ENCODE measurements at regions not wholly inside any gene's neighbourhood (a gene's known extent, or its start where the extent isn't known, plus 50 kb on each side); places are given as distances from the start of the nearest gene placed in this dataset.

GRCh38 chr13:62171697-62172096 lies 756.0 kb upstream of the PCDH20 start (continued):
- TF ChIP-seq ZBTB33 (IDR thresholded peaks at IDR 0.05; ENCODE audit: extremely low read depth, insufficient replicate concordance, low read length) (no peak), ATF3 (IDR thresholded peaks at IDR 0.05) (no peak), ZFX (IDR thresholded peaks at IDR 0.05) (no peak), JUND (IDR thresholded peaks at IDR 0.05) (no peak), ZNF274 (IDR thresholded peaks at IDR 0.05; ENCODE audit: low read depth, low read length) (no peak)

DNA sequence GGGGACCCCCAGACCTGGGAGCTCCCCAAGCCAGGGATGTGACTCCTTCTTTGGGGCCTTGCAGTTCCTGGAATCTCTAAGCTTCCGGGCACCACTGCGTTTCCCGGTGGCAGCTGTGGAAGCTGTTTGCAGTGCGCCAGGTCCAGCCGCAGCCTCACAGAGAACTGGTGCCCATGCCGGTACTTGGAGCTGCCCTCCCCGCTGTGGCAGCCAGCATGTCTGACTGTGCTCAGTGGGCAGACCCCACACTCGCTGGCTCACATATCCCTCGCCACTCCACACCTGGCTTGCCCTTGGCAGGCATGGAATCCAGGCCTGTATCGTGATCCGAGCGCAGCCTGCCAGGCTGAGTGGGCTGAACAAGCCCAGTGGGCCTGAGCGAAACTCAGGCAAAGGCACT lies 753.2 kb upstream of the PCDH20 start:
- H2AFZ ChIP-seq (ENCODE audit: low read depth, low read length, poor library complexity, severe bottlenecking), result no peak overlapping the region
- no peaks in the 10 kb centered on the region for H3K9me3 ChIP-seq (ENCODE audit: control insufficient read depth in 1 of 2, insufficient read depth in 1 of 2, low read depth in 1 of 2, low read length in 2 of 2)
- BruUV-seq (replicated peaks), result no TSS peak
- no peak overlapping the region for H3K27ac ChIP-seq (ENCODE audit: low read depth, low read length)
- intact Hi-C loops (cut with micrococcal nuclease), result no loop called here
- ChIA-PET CTCF (no interaction called here), POLR2A (no interaction called here), RAD21 (ENCODE audit: low non-redundant PET in 1 of 2, low total read pairs in 2 of 2, uncharacterized antibody in 2 of 2, unreplicated experiment in 2 of 2) (no interaction called here)
- H3K4me3 ChIP-seq (replicated peaks in 1 of 2; ENCODE audit: low read depth in 1 of 2, low read length in 2 of 2), result no peak overlapping the region
- ATAC-seq, result no peak
- H3K79me2 ChIP-seq (ENCODE audit: insufficient read depth, low read length), result no peaks in the 10 kb centered on the region
- H3K36me3 ChIP-seq (ENCODE audit: control insufficient read depth in 1 of 2, insufficient read depth in 2 of 2, low read length in 2 of 2), result no peaks in the 10 kb centered on the region
- H3K9me2 ChIP-seq (ENCODE audit: insufficient read depth), result no peaks in the 10 kb centered on the region
- no peaks in the 10 kb centered on the region for H4K20me1 ChIP-seq (ENCODE audit: insufficient read depth)
- no peaks in the 10 kb centered on the region for H3K27me3 ChIP-seq (ENCODE audit: insufficient read depth, low read length)
- DNase-seq (ENCODE audit: low read depth, low spot score), result no peak
- no peak overlapping the region for H3K4me2 ChIP-seq (ENCODE audit: low read length)
- H3K4me1 ChIP-seq (ENCODE audit: control insufficient read depth in 1 of 2, insufficient read depth in 2 of 2, low read length in 2 of 2), result no peaks in the 10 kb centered on the region
- no peak overlapping the region for H3K9ac ChIP-seq (ENCODE audit: low read length)
- no peak for TF ChIP-seq SIN3A (IDR thresholded peaks at IDR 0.05; ENCODE audit: low read depth)
- TF ChIP-seq ZBTB33 (IDR thresholded peaks at IDR 0.05; ENCODE audit: extremely low read depth, insufficient replicate concordance, low read length), result no peak
- TF ChIP-seq, protein P1, sequence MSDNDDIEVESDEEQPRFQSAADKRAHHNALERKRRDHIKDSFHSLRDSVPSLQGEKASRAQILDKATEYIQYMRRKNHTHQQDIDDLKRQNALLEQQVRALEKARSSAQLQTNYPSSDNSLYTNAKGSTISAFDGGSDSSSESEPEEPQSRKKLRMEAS (IDR thresholded peaks at IDR 0.05), result no peak
- TF ChIP-seq SP1 (IDR thresholded peaks at IDR 0.05; ENCODE audit: low read depth), result no peak
- no peak for TF ChIP-seq JUND (IDR thresholded peaks at IDR 0.05)
- TF ChIP-seq CEBPB (IDR thresholded peaks at IDR 0.05; ENCODE audit: low read depth), result no peak
- TF ChIP-seq ZNF274 (IDR thresholded peaks at IDR 0.05; ENCODE audit: low read depth, low read length), result no peak
- no peak for TF ChIP-seq RAD21 (IDR thresholded peaks at IDR 0.05; ENCODE audit: low read depth)
- TF ChIP-seq ELF1 (IDR thresholded peaks at IDR 0.05; ENCODE audit: borderline replicate concordance, low read depth), result no peak
- TF ChIP-seq TCF7L2 (IDR thresholded peaks at IDR 0.05; ENCODE audit: borderline replicate concordance, extremely low read depth, insufficient read depth, insufficient read length), result no peak
- no peak for TF ChIP-seq EZH2phosphoT487 (IDR thresholded peaks at IDR 0.05; ENCODE audit: borderline replicate concordance)
- no peak for TF ChIP-seq ZFX (IDR thresholded peaks at IDR 0.05)
- TF ChIP-seq EZH2 (IDR thresholded peaks at IDR 0.05), result no peak
- no peak for TF ChIP-seq YY1 (IDR thresholded peaks at IDR 0.05; ENCODE audit: extremely low read depth, insufficient replicate concordance, low read depth, low read length)
- TF ChIP-seq CBX3 (IDR thresholded peaks at IDR 0.05; ENCODE audit: low read depth), result no peak
- TF ChIP-seq, protein P2, sequence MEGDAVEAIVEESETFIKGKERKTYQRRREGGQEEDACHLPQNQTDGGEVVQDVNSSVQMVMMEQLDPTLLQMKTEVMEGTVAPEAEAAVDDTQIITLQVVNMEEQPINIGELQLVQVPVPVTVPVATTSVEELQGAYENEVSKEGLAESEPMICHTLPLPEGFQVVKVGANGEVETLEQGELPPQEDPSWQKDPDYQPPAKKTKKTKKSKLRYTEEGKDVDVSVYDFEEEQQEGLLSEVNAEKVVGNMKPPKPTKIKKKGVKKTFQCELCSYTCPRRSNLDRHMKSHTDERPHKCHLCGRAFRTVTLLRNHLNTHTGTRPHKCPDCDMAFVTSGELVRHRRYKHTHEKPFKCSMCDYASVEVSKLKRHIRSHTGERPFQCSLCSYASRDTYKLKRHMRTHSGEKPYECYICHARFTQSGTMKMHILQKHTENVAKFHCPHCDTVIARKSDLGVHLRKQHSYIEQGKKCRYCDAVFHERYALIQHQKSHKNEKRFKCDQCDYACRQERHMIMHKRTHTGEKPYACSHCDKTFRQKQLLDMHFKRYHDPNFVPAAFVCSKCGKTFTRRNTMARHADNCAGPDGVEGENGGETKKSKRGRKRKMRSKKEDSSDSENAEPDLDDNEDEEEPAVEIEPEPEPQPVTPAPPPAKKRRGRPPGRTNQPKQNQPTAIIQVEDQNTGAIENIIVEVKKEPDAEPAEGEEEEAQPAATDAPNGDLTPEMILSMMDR (IDR thresholded peaks at IDR 0.05 in 2 of 3, conservative IDR thresholded peaks at IDR 0.05 in 1 of 3; ENCODE audit: borderline replicate concordance in 1 of 3, insufficient read depth in 1 of 3, low read depth in 2 of 3, low read length in 2 of 3), result no peak

Measured in HCT116 (cell line).